Activated T-cell treated with anti-CD3 and anti-CD28 coated beads, Interleukin-2, amount 50 U/mL, for 24 hours (primary cell): ENCODE measurements at regions not wholly inside any gene's neighbourhood (a gene's known extent, or its start where the extent isn't known, plus 50 kb on each side); places are given as distances from the start of the nearest gene placed in this dataset.

ENCODE experiments used
- DNase-seq: peaks from one replicate; pipeline ENCODE4 v3.0.0-alpha.2; 2020
- H3K27ac Mint-ChIP-seq: 2 replicates; pipeline ENCODE4 v1.8.0; 2020; ENCODE audit warnings: mild to moderate bottlenecking, mixed read lengths
- H3K27me3 Mint-ChIP-seq: 2 replicates; pipeline ENCODE4 v1.8.0; 2020; ENCODE audit warnings: mixed read lengths
- H3K36me3 Mint-ChIP-seq: 2 replicates; pipeline ENCODE4 v1.8.0; 2020; ENCODE audit warnings: low read depth, mixed read lengths
- H3K4me1 Mint-ChIP-seq: 2 replicates; pipeline ENCODE4 v1.8.0; 2020; ENCODE audit warnings: low read depth, mixed read lengths
- H3K4me3 Mint-ChIP-seq: 2 replicates; pipeline ENCODE4 v1.8.0; 2020; ENCODE audit warnings: mild to moderate bottlenecking, moderate library complexity, mixed read lengths
- H3K9me3 Mint-ChIP-seq: 2 replicates; pipeline ENCODE4 v1.8.0; 2020; ENCODE audit warnings: mixed read lengths

DNA sequence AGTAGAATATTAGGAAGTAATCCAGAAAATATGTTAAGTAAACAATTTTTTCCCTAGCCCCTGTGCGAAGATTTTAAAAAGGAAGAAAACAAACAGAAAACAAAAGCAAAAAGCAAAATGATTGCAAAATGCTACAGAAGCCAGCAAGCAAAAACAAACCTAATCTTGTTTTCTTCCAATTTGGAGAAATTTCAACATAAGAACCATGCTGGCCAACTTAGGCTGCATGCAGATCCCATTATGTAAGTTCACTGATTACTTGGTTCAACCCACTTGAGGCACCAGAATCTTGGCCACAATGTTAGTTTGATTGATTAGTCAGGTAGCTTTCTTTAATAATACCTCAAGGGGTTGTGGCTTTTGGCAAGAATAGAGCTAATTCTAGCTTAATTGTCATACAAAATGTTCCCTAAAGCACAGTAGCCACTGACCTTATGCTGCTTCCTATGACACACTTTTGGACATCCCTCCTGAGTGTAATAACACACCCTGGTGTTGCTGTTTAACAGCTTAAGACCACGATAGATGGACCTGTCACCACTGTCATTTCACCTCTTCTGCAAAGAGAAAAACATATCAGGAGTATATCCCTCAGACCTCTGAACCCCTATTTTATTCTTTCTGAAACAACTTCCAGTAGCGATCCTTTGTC lies 2342.1 kb downstream of the PCDH7 start:
- no peaks in the 10 kb centered on the region for H3K27me3 Mint-ChIP-seq
- H3K36me3 Mint-ChIP-seq = no peaks in the 10 kb centered on the region
- no peak overlapping the region for H3K4me3 Mint-ChIP-seq
- no peak for DNase-seq
- no peaks in the 10 kb centered on the region for H3K9me3 Mint-ChIP-seq
- H3K27ac Mint-ChIP-seq = no peak overlapping the region
- H3K4me1 Mint-ChIP-seq = no peaks in the 10 kb centered on the region

GRCh38 chr4:33063241-33063640 lies 2343.1 kb downstream of the PCDH7 start:
- no peaks in the 10 kb centered on the region for H3K36me3 Mint-ChIP-seq
- H3K4me1 Mint-ChIP-seq = no peaks in the 10 kb centered on the region
- no peak overlapping the region for H3K4me3 Mint-ChIP-seq
- H3K27ac Mint-ChIP-seq = no peak overlapping the region
- H3K27me3 Mint-ChIP-seq = no peaks in the 10 kb centered on the region
- no peak for DNase-seq
- H3K9me3 Mint-ChIP-seq = no peaks in the 10 kb centered on the region

GRCh38 chr4:33064238-33064637 lies 2344.1 kb downstream of the PCDH7 start:
- peaks cover 3% of the 10 kb centered on the region for H3K9me3 Mint-ChIP-seq
- H3K27ac Mint-ChIP-seq = no peak overlapping the region
- no peak for DNase-seq
- H3K36me3 Mint-ChIP-seq = no peaks in the 10 kb centered on the region
- H3K4me3 Mint-ChIP-seq = no peak overlapping the region
- H3K4me1 Mint-ChIP-seq = no peaks in the 10 kb centered on the region
- no peaks in the 10 kb centered on the region for H3K27me3 Mint-ChIP-seq

GRCh38 chr4:33065749-33066148 lies 2345.6 kb downstream of the PCDH7 start:
- no peak overlapping the region for H3K4me3 Mint-ChIP-seq
- no peak for DNase-seq
- H3K4me1 Mint-ChIP-seq = no peaks in the 10 kb centered on the region
- no peaks in the 10 kb centered on the region for H3K36me3 Mint-ChIP-seq
- no peak overlapping the region for H3K27ac Mint-ChIP-seq
- H3K9me3 Mint-ChIP-seq = peaks cover 8% of the 10 kb centered on the region
- H3K27me3 Mint-ChIP-seq = no peaks in the 10 kb centered on the region

GRCh38 chr4:33067221-33067620 lies 2347.1 kb downstream of the PCDH7 start:
- Mint-ChIP-seq H3K36me3 (no peaks in the 10 kb centered on the region), H3K4me1 (no peaks in the 10 kb centered on the region), H3K27me3 (no peaks in the 10 kb centered on the region), H3K4me3 (no peak overlapping the region), H3K27ac (no peak overlapping the region), H3K9me3 (peaks cover 8% of the 10 kb centered on the region)
- no peak for DNase-seq

DNA sequence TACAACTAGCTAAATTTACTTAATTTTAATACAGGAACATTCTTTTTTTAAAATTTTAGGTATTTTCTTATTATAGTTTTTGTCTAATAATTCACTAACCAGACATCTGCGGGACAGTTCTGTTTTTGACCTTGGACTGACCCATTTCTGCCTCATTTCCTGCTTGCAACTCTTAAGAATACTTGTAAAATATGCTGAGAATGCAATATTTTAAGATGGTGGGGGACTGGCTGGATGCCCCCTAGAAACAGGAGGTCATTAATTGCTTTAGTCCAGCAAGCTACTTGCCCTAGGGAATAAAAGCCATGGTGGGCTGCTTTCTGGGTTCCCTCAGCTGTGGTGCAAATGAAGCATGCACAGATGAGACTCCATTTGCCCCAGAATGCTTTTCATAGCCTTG lies 2348.4 kb downstream of the PCDH7 start:
- Mint-ChIP-seq H3K4me1 (no peaks in the 10 kb centered on the region), H3K9me3 (peaks cover 8% of the 10 kb centered on the region), H3K36me3 (no peaks in the 10 kb centered on the region), H3K27me3 (no peaks in the 10 kb centered on the region), H3K27ac (no peak overlapping the region), H3K4me3 (no peak overlapping the region)
- no peak for DNase-seq

- Mint-ChIP-seq H3K36me3 (no peaks in the 10 kb centered on the region), H3K27me3 (no peaks in the 10 kb centered on the region), H3K9me3 (peaks cover 8% of the 10 kb centered on the region), H3K4me3 (no peak overlapping the region), H3K4me1 (no peaks in the 10 kb centered on the region), H3K27ac (no peak overlapping the region)
- no peak for DNase-seq
Measured at GRCh38 chr4:33071535-33071934, 2351.4 kb downstream of the PCDH7 start.

GRCh38 chr4:33072298-33073089 lies 2352.3 kb downstream of the PCDH7 start:
- Mint-ChIP-seq H3K36me3 (no peaks in the 10 kb centered on the region), H3K4me3 (no peak overlapping the region), H3K27me3 (no peaks in the 10 kb centered on the region), H3K27ac (no peak overlapping the region), H3K4me1 (no peaks in the 10 kb centered on the region), H3K9me3 (peaks cover 8% of the 10 kb centered on the region)
- no peak for DNase-seq

DNA sequence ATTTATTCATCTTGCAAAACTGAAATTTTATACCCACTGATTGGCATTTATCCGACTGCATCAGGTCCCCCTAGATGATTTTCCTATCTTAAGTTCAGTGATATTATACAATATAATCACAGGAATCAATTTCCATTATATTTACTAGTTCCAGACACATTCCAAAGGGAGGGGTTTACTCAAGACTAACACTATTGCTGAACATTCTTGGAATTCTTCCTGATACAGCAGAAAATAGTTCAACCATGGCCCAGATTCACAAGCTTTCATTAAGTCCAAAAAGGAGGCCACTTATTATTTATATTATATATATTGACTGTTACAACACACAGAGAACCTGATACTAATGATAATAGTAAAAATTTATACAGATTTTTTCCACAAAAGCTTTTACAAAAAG lies 2353.6 kb downstream of the PCDH7 start:
- Mint-ChIP-seq H3K27ac (no peak overlapping the region), H3K4me3 (no peak overlapping the region), H3K36me3 (no peaks in the 10 kb centered on the region), H3K4me1 (no peaks in the 10 kb centered on the region), H3K9me3 (peaks cover 8% of the 10 kb centered on the region), H3K27me3 (no peaks in the 10 kb centered on the region)
- DNase-seq = no peak

DNA sequence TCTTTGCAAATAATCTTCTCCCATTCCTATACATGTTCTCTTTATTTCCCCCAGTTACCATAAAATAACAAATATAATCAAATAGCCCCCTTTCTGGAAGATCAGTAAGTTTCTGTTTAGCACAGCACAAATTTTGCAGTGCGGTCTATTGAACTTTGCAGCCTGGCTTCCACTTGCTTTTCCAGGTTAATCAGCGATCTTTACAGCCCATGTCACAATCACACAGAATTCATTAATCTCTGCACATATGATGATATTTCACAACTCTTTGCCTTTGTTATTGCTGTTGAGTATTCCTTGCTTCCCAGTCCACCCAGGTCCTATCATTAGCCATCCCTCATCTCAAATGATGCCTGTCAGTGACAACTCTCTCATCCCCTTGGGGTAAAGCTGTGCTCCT lies 2358.0 kb downstream of the PCDH7 start:
- Mint-ChIP-seq H3K4me1 (no peaks in the 10 kb centered on the region), H3K27ac (no peak overlapping the region), H3K4me3 (no peak overlapping the region), H3K27me3 (no peaks in the 10 kb centered on the region), H3K9me3 (peaks cover 9% of the 10 kb centered on the region), H3K36me3 (no peaks in the 10 kb centered on the region)
- DNase-seq = no peak

DNA sequence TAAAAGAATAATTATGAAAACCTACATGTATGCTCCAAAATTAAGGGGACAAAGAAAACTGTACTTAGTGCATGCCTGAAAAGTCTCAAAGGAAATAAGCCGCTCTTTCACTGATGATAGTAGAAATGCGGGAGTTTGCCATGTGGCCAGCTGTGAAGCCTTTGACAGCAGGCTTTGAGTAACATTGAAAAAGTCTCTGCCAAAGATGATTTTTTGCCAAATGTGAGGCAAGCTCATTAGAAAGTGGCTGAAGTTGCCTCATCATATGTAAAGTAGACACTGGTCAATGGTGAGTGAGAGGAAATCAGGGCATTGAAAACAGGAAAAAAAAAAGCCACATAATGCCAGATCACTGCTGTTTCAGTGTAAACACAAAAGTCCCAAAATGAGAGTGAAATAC lies 2360.1 kb downstream of the PCDH7 start:
- H3K27me3 Mint-ChIP-seq = no peaks in the 10 kb centered on the region
- peaks cover 9% of the 10 kb centered on the region for H3K9me3 Mint-ChIP-seq
- DNase-seq = no peak
- no peaks in the 10 kb centered on the region for H3K36me3 Mint-ChIP-seq
- H3K4me3 Mint-ChIP-seq = no peak overlapping the region
- no peak overlapping the region for H3K27ac Mint-ChIP-seq
- H3K4me1 Mint-ChIP-seq = no peaks in the 10 kb centered on the region

DNA sequence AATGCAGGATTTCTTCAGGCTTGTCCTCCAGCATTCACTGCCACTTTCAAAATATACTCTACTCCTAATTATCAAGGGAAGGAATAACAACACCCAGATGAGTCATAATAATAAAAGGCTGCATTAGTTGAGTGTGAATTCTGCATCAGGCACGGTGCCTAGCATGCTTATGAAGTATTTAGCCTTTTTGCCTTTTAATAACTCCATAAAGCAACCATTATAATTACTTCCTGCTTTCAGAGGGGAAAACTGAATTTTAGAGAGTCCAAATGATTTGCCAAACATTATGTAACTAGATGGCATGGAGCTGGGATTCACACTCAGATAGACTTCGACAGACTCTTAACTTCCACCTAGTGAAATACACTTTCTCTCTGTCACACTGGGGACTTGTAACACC lies 2365.5 kb downstream of the PCDH7 start:
- H3K4me3 Mint-ChIP-seq = no peak overlapping the region
- H3K4me1 Mint-ChIP-seq = no peaks in the 10 kb centered on the region
- no peaks in the 10 kb centered on the region for H3K27me3 Mint-ChIP-seq
- H3K9me3 Mint-ChIP-seq = peaks cover 19% of the 10 kb centered on the region
- H3K36me3 Mint-ChIP-seq = no peaks in the 10 kb centered on the region
- H3K27ac Mint-ChIP-seq = no peak overlapping the region
- DNase-seq = no peak

- no peaks in the 10 kb centered on the region for H3K27me3 Mint-ChIP-seq
- H3K4me3 Mint-ChIP-seq = no peak overlapping the region
- H3K36me3 Mint-ChIP-seq = no peaks in the 10 kb centered on the region
- H3K4me1 Mint-ChIP-seq = no peaks in the 10 kb centered on the region
- H3K27ac Mint-ChIP-seq = no peak overlapping the region
- no peak for DNase-seq
- H3K9me3 Mint-ChIP-seq = peaks cover 13% of the 10 kb centered on the region
Measured at GRCh38 chr4:33086331-33086925, 2366.3 kb downstream of the PCDH7 start.

DNA sequence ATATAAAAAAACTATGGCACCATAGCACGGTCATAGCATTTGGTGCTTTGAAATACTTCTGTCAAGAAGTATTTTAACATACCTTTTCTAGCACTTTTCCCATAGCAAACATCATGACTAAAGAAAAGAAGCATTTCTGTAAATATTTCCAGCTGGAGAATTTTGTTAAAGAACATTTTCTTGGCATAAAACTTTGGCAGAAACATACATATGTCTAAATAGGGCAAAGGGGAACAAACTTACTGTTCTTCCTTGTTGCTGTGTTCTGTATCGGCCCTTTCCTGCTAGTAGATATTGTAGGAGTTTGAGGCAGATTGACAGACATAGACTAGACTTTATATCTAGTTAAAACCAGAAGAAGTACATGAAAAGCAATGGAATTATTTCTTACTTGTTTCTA lies 2368.5 kb downstream of the PCDH7 start:
- Mint-ChIP-seq H3K4me3 (no peak overlapping the region), H3K9me3 (peaks cover 17% of the 10 kb centered on the region)
- no peak for DNase-seq

GRCh38 chr4:33090910-33091309 lies 2370.7 kb downstream of the PCDH7 start:
- Mint-ChIP-seq H3K27me3 (no peaks in the 10 kb centered on the region), H3K9me3 (peaks cover 19% of the 10 kb centered on the region)
- DNase-seq = no peak

More for the DNA sequence above, 2368.5 kb downstream of the PCDH7 start:
- H3K4me1 Mint-ChIP-seq = no peaks in the 10 kb centered on the region
- H3K27me3 Mint-ChIP-seq = no peaks in the 10 kb centered on the region
- H3K36me3 Mint-ChIP-seq = no peaks in the 10 kb centered on the region
- no peak overlapping the region for H3K27ac Mint-ChIP-seq

More at GRCh38 chr4:33090910-33091309, 2370.7 kb downstream of the PCDH7 start:
- H3K4me1 Mint-ChIP-seq = no peaks in the 10 kb centered on the region
- H3K4me3 Mint-ChIP-seq = no peak overlapping the region
- no peaks in the 10 kb centered on the region for H3K36me3 Mint-ChIP-seq
- no peak overlapping the region for H3K27ac Mint-ChIP-seq
